Neutrophil (primary cell): ENCODE measurements at regions not wholly inside any gene's neighbourhood (a gene's known extent, or its start where the extent isn't known, plus 50 kb on each side); places are given as distances from the start of the nearest gene placed in this dataset.

ENCODE experiments used
- H3K27ac ChIP-seq: fragments of 200-600 bp; sonication (generic); 2 replicates; pipeline ENCODE4 v1.5.1; 2016; ENCODE audit warnings: mild to moderate bottlenecking, moderate library complexity
- H3K27me3 ChIP-seq: fragments of 200-600 bp; sonication (generic); 2 replicates; pipeline ENCODE4 v1.6.0; 2016; ENCODE audit warnings: mild to moderate bottlenecking
- H3K36me3 ChIP-seq: fragments of 200-600 bp; sonication (generic); 2 replicates; pipeline ENCODE4 v1.5.1; 2017
- H3K4me1 ChIP-seq, 2 experiments: fragments of 200-600 bp in 1 of 2; sonication (generic) in 1 of 2; 1 replicate in 1 of 2; 2 replicates in 1 of 2; pipeline versions ENCODE4 v1.5.1 to v1.6.1; 2013 to 2016; ENCODE audit warnings: low read depth in 1 of 2, low read length in 1 of 2, mild to moderate bottlenecking in 1 of 2, moderate library complexity in 1 of 2; ENCODE audit not compliant: control insufficient read depth in 1 of 2, insufficient read depth in 1 of 2
- H3K4me3 ChIP-seq, 2 experiments: fragments of 200-600 bp in 1 of 2; sonication (generic) in 1 of 2; 1 replicate in 1 of 2; 2 replicates in 1 of 2; pipeline ENCODE4 v1.5.1; 2013 to 2016; ENCODE audit warnings: low read depth in 1 of 2, low read length in 1 of 2, mild to moderate bottlenecking in 1 of 2, moderate library complexity in 1 of 2
- H3K9me3 ChIP-seq: fragments of 200-600 bp; sonication (generic); 2 replicates; pipeline ENCODE4 v1.5.1; 2016
- CTCF ChIP-seq: fragments of 200-600 bp; sonication (generic); IDR thresholded peaks from 2 replicates; pipeline ENCODE4 v1.5.1; 2016; ENCODE audit warnings: antibody characterized with exemption

DNA sequence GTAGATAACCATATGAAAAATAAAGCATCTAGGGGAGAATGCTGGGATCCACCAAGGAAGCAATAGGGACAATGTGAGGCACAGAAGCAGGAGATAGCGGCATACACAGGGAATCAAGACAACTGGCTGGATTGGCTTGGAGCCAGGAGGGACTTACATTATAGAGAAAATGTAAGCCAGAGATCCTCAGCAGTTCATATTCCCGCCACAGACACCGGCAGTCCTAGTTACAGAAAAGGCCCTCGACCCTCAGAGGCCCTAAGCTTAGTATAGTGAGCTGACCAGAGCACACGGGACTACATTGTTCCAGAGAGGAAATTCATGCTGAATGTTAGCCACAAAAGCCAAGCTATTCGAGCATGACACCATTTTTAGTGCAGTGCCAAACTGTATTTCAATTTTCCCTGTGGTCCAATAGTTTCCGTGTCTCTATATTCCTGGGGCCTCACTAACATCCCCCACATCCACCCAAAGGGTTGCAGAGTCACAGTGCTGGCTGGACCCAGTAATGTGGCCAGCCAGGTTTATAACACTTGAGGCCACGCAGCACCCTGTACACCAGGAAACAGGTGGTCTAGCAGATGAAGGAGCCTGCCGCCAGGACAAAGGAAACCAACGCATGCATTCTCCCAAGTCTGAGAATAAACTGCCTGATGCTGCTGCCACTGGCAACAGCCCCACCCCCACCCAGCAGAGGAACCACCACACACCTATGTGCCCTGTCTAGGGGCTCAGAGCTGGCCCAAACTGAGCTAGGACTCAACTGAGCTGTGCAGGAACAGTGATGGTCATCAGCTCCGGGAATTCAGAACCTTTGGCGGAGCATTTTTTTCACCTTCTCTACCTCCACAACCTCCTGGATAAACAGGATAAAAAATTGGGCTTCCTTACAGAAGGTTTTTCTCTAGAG is 693.2 kb upstream of the CHD1 start:
- Histone ChIP-seq H3K9me3 (no peaks in the 10 kb centered on the region), H3K4me1 (no peaks in the 10 kb centered on the region), H3K36me3 (no peaks in the 10 kb centered on the region), H3K27ac (no peak overlapping the region), H3K4me3 (no peak overlapping the region), H3K27me3 (no peaks in the 10 kb centered on the region)
- TF ChIP-seq CTCF, result no peak

DNA sequence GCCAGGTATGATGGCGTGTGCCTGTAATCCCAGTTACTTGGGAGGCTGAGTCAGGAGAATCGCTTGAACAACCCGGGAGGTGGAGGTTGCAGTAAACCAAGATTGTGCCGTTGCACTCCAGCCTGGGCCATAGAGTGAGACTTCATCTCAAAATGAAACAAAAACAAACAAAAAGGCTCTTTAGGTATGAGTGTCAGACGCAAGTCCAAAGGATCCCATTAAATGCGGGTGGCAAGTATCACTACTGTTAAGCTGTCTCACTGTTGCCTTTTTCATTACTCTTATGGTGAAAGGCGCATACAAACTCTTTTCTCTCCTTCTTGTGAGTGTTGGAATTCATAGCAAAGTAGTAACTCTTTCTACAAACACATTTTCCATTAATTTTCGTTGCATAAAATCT is 688.5 kb upstream of the CHD1 start:
- H3K36me3 ChIP-seq, result no peaks in the 10 kb centered on the region
- no peak overlapping the region for H3K27ac ChIP-seq
- H3K9me3 ChIP-seq, result no peaks in the 10 kb centered on the region
- H3K27me3 ChIP-seq, result no peaks in the 10 kb centered on the region
- TF ChIP-seq CTCF, result no peak
- H3K4me3 ChIP-seq, result no peak overlapping the region
- H3K4me1 ChIP-seq, result no peaks in the 10 kb centered on the region

DNA sequence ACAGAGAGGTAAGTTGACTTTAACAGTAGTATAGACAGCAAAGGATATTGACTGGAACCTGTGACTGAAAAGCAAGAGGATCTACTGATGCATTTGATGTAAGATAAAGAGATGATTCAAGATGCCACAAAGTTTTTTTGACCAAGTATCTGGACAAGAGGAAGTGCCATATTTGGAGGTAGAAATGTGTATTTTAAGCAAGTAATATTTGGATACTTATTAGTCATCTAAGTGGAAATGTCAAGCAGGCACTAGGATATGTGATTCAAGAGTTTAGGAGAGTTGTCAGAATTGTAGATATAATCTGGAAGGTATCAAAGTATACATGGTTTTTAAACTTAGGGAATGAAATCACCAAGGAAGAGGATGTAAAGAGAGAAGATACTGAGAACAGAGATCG is 686.1 kb upstream of the CHD1 start:
- Histone ChIP-seq H3K27me3 (no peaks in the 10 kb centered on the region), H3K27ac (no peak overlapping the region)

DNA sequence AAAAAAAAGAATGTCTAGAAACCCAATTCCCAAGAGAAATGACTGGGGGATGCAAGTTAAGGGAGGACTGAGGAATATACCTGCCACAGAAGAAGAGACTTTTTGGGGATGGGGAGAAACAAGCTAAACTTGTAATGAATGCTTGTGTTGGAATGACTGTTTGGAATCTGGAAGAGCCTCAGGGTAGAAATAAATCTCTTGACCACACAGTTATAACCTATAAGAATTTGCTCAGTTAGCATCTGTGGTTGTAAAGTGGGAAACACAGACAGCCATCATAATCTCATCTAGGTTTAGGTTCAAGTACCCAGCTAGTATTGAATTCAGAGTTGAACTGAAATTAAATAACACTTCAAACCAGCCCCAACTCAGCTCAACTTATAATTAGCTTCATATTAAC is 678.3 kb upstream of the CHD1 start:
- no peak for TF ChIP-seq CTCF
- Histone ChIP-seq H3K4me3 (no peak overlapping the region), H3K27me3 (no peaks in the 10 kb centered on the region), H3K36me3 (no peaks in the 10 kb centered on the region), H3K9me3 (no peaks in the 10 kb centered on the region), H3K4me1 (no peaks in the 10 kb centered on the region), H3K27ac (no peak overlapping the region)

More for the DNA sequence above, 686.1 kb upstream of the CHD1 start:
- Histone ChIP-seq H3K4me1 (no peaks in the 10 kb centered on the region), H3K9me3 (no peaks in the 10 kb centered on the region), H3K36me3 (no peaks in the 10 kb centered on the region), H3K4me3 (no peak overlapping the region)
- TF ChIP-seq CTCF, result no peak

GRCh38 chr5:99605904-99606303 is 677.1 kb upstream of the CHD1 start:
- Histone ChIP-seq H3K36me3 (no peaks in the 10 kb centered on the region), H3K4me3 (no peak overlapping the region), H3K27me3 (no peaks in the 10 kb centered on the region), H3K9me3 (no peaks in the 10 kb centered on the region), H3K4me1 (no peaks in the 10 kb centered on the region), H3K27ac (no peak overlapping the region)
- TF ChIP-seq CTCF, result no peak
